ENCODE measurements at regions not wholly inside any gene's neighbourhood (a gene's known extent, or its start where the extent isn't known, plus 50 kb on each side); places are given as distances from the start of the nearest gene placed in this dataset.

- H3K9me3 Mint-ChIP-seq: no peaks in the 10 kb centered on the region
- H3K27ac Mint-ChIP-seq: no peak overlapping the region
- H3K27me3 Mint-ChIP-seq: no peaks in the 10 kb centered on the region
- DNase-seq: no peak
- no peak for ATAC-seq
- no peak overlapping the region for H3K4me3 Mint-ChIP-seq
- H3K4me1 Mint-ChIP-seq: no peaks in the 10 kb centered on the region
Measured at GRCh38 chr21:27695246-27695645, 728.4 kb upstream of the ADAMTS5 start.

GRCh38 chr21:27694667-27695066, 727.8 kb upstream of the ADAMTS5 start:
- Mint-ChIP-seq H3K4me3 (no peak overlapping the region), H3K4me1 (no peaks in the 10 kb centered on the region), H3K9me3 (no peaks in the 10 kb centered on the region), H3K27me3 (no peaks in the 10 kb centered on the region), H3K27ac (no peak overlapping the region)
- DNase-seq (no peak), ATAC-seq (no peak)

GRCh38 chr21:27693376-27693775, 726.5 kb upstream of the ADAMTS5 start:
- DNase-seq: no peak
- Mint-ChIP-seq H3K27me3 (no peaks in the 10 kb centered on the region), H3K27ac (no peak overlapping the region), H3K4me3 (no peak overlapping the region), H3K9me3 (peaks cover 0 to 1% of the 10 kb centered on the region in 2 donors), H3K4me1 (no peaks in the 10 kb centered on the region)
- no peak for ATAC-seq

- peaks cover 0 to 9% of the 10 kb centered on the region in 2 donors for H3K9me3 Mint-ChIP-seq
- H3K27ac Mint-ChIP-seq: no peak overlapping the region
- no peak overlapping the region for H3K4me3 Mint-ChIP-seq
- no peaks in the 10 kb centered on the region for H3K4me1 Mint-ChIP-seq
- no peaks in the 10 kb centered on the region for H3K27me3 Mint-ChIP-seq
- no peak for ATAC-seq
- DNase-seq: no peak
Measured at GRCh38 chr21:27691516-27691915, 724.6 kb upstream of the ADAMTS5 start.

GRCh38 chr21:27691006-27691405, 724.1 kb upstream of the ADAMTS5 start:
- H3K27ac Mint-ChIP-seq: no peak overlapping the region
- DNase-seq (no peak), ATAC-seq (no peak)
- peaks cover 0 to 9% of the 10 kb centered on the region in 2 donors for H3K9me3 Mint-ChIP-seq
- H3K4me3 Mint-ChIP-seq: no peak overlapping the region
- no peaks in the 10 kb centered on the region for H3K27me3 Mint-ChIP-seq
- no peaks in the 10 kb centered on the region for H3K4me1 Mint-ChIP-seq

- H3K4me3 Mint-ChIP-seq: no peak overlapping the region
- no peak overlapping the region for H3K27ac Mint-ChIP-seq
- no peaks in the 10 kb centered on the region for H3K27me3 Mint-ChIP-seq
- no peak for ATAC-seq
- no peak for DNase-seq
- no peaks in the 10 kb centered on the region for H3K4me1 Mint-ChIP-seq
- peaks cover 0 to 9% of the 10 kb centered on the region in 2 donors for H3K9me3 Mint-ChIP-seq
Measured at GRCh38 chr21:27690426-27690825, 723.5 kb upstream of the ADAMTS5 start.

GRCh38 chr21:27688773-27689172, 721.9 kb upstream of the ADAMTS5 start:
- no peak for DNase-seq
- Mint-ChIP-seq H3K4me1 (no peaks in the 10 kb centered on the region), H3K9me3 (peaks cover 0 to 9% of the 10 kb centered on the region in 2 donors), H3K4me3 (no peak overlapping the region), H3K27ac (no peak overlapping the region), H3K27me3 (no peaks in the 10 kb centered on the region)
- ATAC-seq: no peak

GRCh38 chr21:27683292-27683691, 716.4 kb upstream of the ADAMTS5 start:
- no peak for ATAC-seq
- H3K9me3 Mint-ChIP-seq: peaks cover 8 to 13% of the 10 kb centered on the region in 2 donors
- no peak for DNase-seq
- H3K27me3 Mint-ChIP-seq: no peaks in the 10 kb centered on the region
- no peak overlapping the region for H3K4me3 Mint-ChIP-seq
- no peaks in the 10 kb centered on the region for H3K4me1 Mint-ChIP-seq
- H3K27ac Mint-ChIP-seq: no peak overlapping the region

- Mint-ChIP-seq H3K9me3 (peaks cover 6 to 8% of the 10 kb centered on the region in 2 donors), H3K4me1 (no peaks in the 10 kb centered on the region), H3K4me3 (no peak overlapping the region), H3K27me3 (no peaks in the 10 kb centered on the region), H3K27ac (no peak overlapping the region)
- DNase-seq (no peak), ATAC-seq (no peak)
Measured at GRCh38 chr21:27681841-27682240, 715.0 kb upstream of the ADAMTS5 start.

GRCh38 chr21:27681038-27681437, 714.1 kb upstream of the ADAMTS5 start:
- ATAC-seq: no peak
- no peak for DNase-seq
- Mint-ChIP-seq H3K27me3 (no peaks in the 10 kb centered on the region), H3K9me3 (peaks cover 6 to 8% of the 10 kb centered on the region in 2 donors), H3K4me1 (no peaks in the 10 kb centered on the region), H3K27ac (no peak overlapping the region), H3K4me3 (no peak overlapping the region)

GRCh38 chr21:27680181-27680580, 713.3 kb upstream of the ADAMTS5 start:
- Mint-ChIP-seq H3K27ac (no peak overlapping the region), H3K4me3 (no peak overlapping the region)

GRCh38 chr21:27678511-27678910, 711.6 kb upstream of the ADAMTS5 start:
- Mint-ChIP-seq H3K4me3 (no peak overlapping the region), H3K27ac (no peak overlapping the region), H3K4me1 (no peaks in the 10 kb centered on the region), H3K27me3 (no peaks in the 10 kb centered on the region), H3K9me3 (peaks cover 8 to 10% of the 10 kb centered on the region in 2 donors)
- no peak for DNase-seq
- no peak for ATAC-seq

More at GRCh38 chr21:27680181-27680580, 713.3 kb upstream of the ADAMTS5 start:
- DNase-seq (no peak), ATAC-seq (no peak)
- H3K9me3 Mint-ChIP-seq: peaks cover 6 to 8% of the 10 kb centered on the region in 2 donors
- no peaks in the 10 kb centered on the region for H3K27me3 Mint-ChIP-seq
- H3K4me1 Mint-ChIP-seq: no peaks in the 10 kb centered on the region

GRCh38 chr21:27677546-27677945, 710.7 kb upstream of the ADAMTS5 start:
- Mint-ChIP-seq H3K9me3 (peaks cover 6 to 8% of the 10 kb centered on the region in 2 donors), H3K27ac (no peak overlapping the region), H3K27me3 (no peaks in the 10 kb centered on the region), H3K4me1 (no peaks in the 10 kb centered on the region), H3K4me3 (no peak overlapping the region)
- ATAC-seq: no peak
- DNase-seq: no peak

GRCh38 chr21:27675306-27675705, 708.4 kb upstream of the ADAMTS5 start:
- H3K4me3 Mint-ChIP-seq: no peak overlapping the region
- no peaks in the 10 kb centered on the region for H3K27me3 Mint-ChIP-seq
- H3K27ac Mint-ChIP-seq: no peak overlapping the region
- H3K4me1 Mint-ChIP-seq: no peaks in the 10 kb centered on the region
- DNase-seq: no peak
- no peak for ATAC-seq
- H3K9me3 Mint-ChIP-seq: peaks cover 0 to 4% of the 10 kb centered on the region in 2 donors

- Mint-ChIP-seq H3K4me3 (no peak overlapping the region), H3K9me3 (peaks cover 0 to 4% of the 10 kb centered on the region in 2 donors), H3K27ac (no peak overlapping the region), H3K27me3 (no peaks in the 10 kb centered on the region), H3K4me1 (no peaks in the 10 kb centered on the region)
- DNase-seq (no peak), ATAC-seq (no peak)
Measured at GRCh38 chr21:27674041-27674615, 707.2 kb upstream of the ADAMTS5 start.

- H3K4me1 Mint-ChIP-seq: no peaks in the 10 kb centered on the region
- no peak for ATAC-seq
Measured at GRCh38 chr21:27673581-27673980, 706.7 kb upstream of the ADAMTS5 start.

GRCh38 chr21:27671207-27671606, 704.3 kb upstream of the ADAMTS5 start:
- Mint-ChIP-seq H3K4me3 (no peak overlapping the region), H3K4me1 (no peaks in the 10 kb centered on the region), H3K27ac (no peak overlapping the region), H3K27me3 (no peaks in the 10 kb centered on the region), H3K9me3 (peaks cover 4 to 5% of the 10 kb centered on the region in 2 donors)
- DNase-seq: no peak
- no peak for ATAC-seq

More at GRCh38 chr21:27673581-27673980, 706.7 kb upstream of the ADAMTS5 start:
- Mint-ChIP-seq H3K27me3 (no peaks in the 10 kb centered on the region), H3K27ac (no peak overlapping the region), H3K4me3 (no peak overlapping the region), H3K9me3 (peaks cover 0 to 4% of the 10 kb centered on the region in 2 donors)
- DNase-seq: no peak
